PC-9 (cell line): ENCODE measurements at regions not wholly inside any gene's neighbourhood (a gene's known extent, or its start where the extent isn't known, plus 50 kb on each side); places are given as distances from the start of the nearest gene placed in this dataset.
"Not testable (repeated sequence)": the region's sequence is repeated elsewhere in the genome, so short reads cannot be mapped to it uniquely, and the experiment has no call there.

Experiments used
- EZH2 ChIP-seq: fragments of 200-600 bp; sonication (generic); IDR thresholded peaks from 2 replicates; pipeline ENCODE4 v1.8.0; 2017; ENCODE audit warnings: antibody characterized with exemption, low read depth
- TF ChIP-seq, protein P1 (sequence below): fragments of 200-600 bp; sonication (generic); conservative IDR thresholded peaks from 2 replicates; pipeline ENCODE4 v1.6.1; 2017; ENCODE audit warnings: mixed run types, antibody characterized with exemption, mild to moderate bottlenecking, moderate library complexity

DNA sequence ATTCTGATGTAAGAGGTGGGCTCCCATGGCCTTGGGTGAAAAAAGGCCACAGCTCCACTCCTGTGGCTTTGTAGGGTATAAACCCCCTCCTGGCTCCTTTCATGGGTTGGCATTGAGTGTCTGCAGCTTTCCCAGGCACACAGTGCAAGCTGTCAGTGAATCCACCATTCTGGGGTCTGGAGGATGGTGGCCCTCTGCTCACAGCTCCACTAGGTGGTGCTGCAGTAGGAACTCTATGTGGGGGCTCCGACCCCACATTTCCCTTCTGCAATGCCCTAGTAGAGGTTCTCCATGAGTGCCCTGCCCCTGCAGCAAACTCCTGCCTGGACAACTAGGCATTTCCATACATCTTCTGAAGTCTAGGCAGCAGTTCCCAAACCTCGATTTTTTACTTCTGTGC is 92.7 kb downstream of the UNC93B1 start:
- TF ChIP-seq, protein P1, sequence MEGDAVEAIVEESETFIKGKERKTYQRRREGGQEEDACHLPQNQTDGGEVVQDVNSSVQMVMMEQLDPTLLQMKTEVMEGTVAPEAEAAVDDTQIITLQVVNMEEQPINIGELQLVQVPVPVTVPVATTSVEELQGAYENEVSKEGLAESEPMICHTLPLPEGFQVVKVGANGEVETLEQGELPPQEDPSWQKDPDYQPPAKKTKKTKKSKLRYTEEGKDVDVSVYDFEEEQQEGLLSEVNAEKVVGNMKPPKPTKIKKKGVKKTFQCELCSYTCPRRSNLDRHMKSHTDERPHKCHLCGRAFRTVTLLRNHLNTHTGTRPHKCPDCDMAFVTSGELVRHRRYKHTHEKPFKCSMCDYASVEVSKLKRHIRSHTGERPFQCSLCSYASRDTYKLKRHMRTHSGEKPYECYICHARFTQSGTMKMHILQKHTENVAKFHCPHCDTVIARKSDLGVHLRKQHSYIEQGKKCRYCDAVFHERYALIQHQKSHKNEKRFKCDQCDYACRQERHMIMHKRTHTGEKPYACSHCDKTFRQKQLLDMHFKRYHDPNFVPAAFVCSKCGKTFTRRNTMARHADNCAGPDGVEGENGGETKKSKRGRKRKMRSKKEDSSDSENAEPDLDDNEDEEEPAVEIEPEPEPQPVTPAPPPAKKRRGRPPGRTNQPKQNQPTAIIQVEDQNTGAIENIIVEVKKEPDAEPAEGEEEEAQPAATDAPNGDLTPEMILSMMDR, result not testable (repeated sequence)
- TF ChIP-seq EZH2, result not testable (repeated sequence)
